ENCODE measurements at regions not wholly inside any gene's neighbourhood (a gene's known extent, or its start where the extent isn't known, plus 50 kb on each side); places are given as distances from the start of the nearest gene placed in this dataset.
"Not testable (repeated sequence)": the region's sequence is repeated elsewhere in the genome, so short reads cannot be mapped to it uniquely, and the experiment has no call there.

DNA sequence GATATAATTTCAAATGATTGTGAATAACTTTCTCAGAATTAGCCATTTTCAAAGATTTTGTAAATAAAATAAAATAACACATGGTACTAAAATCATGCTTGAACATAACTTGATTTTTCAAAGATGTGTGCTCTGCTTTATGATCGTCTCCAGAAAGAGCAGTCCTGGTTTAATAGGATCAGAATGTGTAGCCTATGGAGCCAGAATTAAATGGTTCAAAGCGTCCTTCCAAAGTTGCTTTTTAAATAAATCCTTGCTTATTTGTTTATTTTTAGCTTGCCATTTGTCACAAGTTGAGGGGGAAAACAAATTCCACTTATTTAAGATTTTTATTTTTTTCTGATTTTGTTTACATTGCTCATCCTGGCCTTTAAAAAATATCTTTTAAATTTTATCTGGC lies 123.7 kb upstream of the SPRED1 start:
- no peak for DNase-seq (ENCODE audit: low read depth)
- H3K4me3 ChIP-seq (ENCODE audit: control insufficient read depth, low read depth, low read length) = no peak overlapping the region
- TF ChIP-seq, protein P1, sequence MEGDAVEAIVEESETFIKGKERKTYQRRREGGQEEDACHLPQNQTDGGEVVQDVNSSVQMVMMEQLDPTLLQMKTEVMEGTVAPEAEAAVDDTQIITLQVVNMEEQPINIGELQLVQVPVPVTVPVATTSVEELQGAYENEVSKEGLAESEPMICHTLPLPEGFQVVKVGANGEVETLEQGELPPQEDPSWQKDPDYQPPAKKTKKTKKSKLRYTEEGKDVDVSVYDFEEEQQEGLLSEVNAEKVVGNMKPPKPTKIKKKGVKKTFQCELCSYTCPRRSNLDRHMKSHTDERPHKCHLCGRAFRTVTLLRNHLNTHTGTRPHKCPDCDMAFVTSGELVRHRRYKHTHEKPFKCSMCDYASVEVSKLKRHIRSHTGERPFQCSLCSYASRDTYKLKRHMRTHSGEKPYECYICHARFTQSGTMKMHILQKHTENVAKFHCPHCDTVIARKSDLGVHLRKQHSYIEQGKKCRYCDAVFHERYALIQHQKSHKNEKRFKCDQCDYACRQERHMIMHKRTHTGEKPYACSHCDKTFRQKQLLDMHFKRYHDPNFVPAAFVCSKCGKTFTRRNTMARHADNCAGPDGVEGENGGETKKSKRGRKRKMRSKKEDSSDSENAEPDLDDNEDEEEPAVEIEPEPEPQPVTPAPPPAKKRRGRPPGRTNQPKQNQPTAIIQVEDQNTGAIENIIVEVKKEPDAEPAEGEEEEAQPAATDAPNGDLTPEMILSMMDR (conservative IDR thresholded peaks at IDR 0.05; ENCODE audit: control insufficient read depth, insufficient read depth, low read depth, low read length) = no peak

DNA sequence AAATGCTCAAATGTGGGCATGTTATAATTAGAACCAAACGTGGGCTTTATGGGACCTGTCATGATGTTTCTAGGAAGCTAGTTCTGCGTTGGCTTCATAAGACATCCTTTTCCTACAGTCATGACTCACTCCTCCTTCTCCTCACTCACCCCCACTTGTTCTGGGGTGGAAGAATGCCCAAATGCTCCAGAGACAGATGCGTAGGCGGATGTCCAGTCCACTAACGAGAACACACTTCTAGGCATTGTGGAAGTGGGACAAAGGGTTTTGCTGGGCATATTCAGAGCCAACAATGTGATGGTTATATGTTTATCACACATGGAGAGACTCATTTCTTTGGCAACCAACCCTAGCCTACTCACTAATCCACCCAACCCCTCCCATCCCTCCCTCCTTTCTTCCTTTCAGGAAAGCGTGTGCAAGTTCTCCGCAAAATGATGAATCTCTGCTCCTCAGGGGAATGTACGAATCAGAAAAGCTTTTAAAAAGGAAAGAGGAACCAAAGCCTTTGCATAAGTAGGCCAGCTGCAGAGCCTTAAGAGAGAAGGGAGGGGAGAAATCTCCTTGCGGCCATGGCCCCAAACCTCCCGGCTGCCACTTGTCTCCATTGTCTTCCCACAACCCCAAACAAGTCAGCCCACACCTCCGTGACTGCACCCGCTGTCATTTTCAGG lies 123.0 kb upstream of the SPRED1 start:
- H3K4me3 ChIP-seq (ENCODE audit: control insufficient read depth, low read depth, low read length) = peak overlapping the region; percentile 20
- TF ChIP-seq, protein P1 (conservative IDR thresholded peaks at IDR 0.05; ENCODE audit: control insufficient read depth, insufficient read depth, low read depth, low read length) = no peak
- DNase-seq (ENCODE audit: low read depth) = peak; percentile 100

DNA sequence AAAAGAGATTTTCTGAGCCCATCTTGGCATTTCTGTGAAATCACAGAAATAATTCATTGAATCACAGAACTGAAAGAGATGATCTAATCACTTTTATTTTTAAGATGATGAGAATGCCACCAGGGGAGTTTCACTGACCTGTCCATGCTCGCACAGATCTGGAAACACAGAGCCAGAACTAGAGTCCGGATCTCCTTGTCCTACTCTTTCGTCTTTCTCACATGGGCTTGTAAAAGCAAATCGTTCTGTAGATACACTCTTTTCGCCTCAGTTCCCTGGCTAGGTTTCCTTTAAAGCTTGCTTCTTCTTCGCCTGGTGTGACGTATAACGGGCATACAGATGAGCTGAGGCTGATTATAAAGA lies 122.5 kb upstream of the SPRED1 start:
- no peak for DNase-seq (ENCODE audit: low read depth)
- H3K4me3 ChIP-seq (ENCODE audit: control insufficient read depth, low read depth, low read length) = peak overlapping the region; percentile 20
- TF ChIP-seq, protein P1 (conservative IDR thresholded peaks at IDR 0.05; ENCODE audit: control insufficient read depth, insufficient read depth, low read depth, low read length) = no peak

DNA sequence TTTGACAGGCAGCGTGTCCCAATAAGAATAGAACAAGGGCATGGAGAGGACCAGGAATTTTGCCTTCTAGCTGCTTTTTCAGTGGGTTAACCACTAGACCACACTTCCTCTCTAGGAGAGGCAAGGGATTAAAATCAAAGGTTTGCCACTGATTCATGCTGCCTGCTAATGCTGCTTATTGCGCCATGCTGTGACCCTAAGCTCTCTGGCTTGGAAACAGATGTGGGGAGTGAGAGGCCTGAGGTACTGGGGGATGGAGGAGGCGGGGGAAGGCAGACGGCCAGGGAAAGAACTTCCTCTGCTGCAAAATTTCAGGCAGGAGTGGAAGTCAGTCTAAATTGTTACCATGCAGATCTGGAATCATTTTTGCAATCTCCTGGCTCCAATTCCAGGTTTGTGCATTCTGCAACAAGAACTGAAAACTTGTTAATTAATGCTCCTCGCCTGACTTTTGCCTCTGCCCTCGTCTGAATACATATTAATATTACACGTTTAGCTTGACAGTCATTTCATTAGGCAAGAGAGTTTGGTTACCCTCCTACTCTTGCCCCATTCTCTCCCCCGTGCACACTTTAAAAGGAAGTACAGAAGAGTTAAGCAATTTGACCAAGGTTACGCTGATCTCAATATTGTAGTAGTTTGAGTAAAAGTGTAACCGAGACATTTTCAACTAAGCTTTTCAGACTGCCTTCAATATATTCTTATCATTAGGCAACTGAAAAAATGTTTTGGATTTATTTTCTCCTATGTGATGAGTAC lies 121.7 kb upstream of the SPRED1 start:
- TF ChIP-seq, protein P1 (conservative IDR thresholded peaks at IDR 0.05; ENCODE audit: control insufficient read depth, insufficient read depth, low read depth, low read length) = no peak
- H3K4me3 ChIP-seq (ENCODE audit: control insufficient read depth, low read depth, low read length) = peak overlapping the region; percentile 20
- DNase-seq (ENCODE audit: low read depth) = peak; percentile 100

DNA sequence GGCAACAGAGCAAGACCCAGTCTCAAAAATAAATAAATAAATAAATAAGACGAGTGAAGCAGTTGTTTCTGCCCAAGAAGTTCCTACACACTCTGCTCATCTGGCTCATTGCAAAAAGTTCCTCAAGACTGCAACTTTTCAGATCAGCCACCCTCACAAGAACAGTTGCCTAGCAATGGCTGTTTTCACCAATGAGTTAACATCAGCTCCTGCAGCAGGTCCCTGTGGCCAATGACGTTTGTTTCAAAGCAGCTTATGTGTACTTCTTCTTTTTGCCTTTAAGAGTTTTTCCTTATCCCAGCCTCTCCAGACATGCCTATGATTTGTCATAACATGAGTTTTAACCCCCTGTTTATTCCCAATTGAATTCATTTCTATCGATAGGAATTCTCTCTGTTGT lies 118.4 kb upstream of the SPRED1 start:
- no peak for DNase-seq (ENCODE audit: low read depth)
- H3K4me3 ChIP-seq (ENCODE audit: control insufficient read depth, low read depth, low read length) = no peak overlapping the region
- TF ChIP-seq, protein P1 (conservative IDR thresholded peaks at IDR 0.05; ENCODE audit: control insufficient read depth, insufficient read depth, low read depth, low read length) = no peak

DNA sequence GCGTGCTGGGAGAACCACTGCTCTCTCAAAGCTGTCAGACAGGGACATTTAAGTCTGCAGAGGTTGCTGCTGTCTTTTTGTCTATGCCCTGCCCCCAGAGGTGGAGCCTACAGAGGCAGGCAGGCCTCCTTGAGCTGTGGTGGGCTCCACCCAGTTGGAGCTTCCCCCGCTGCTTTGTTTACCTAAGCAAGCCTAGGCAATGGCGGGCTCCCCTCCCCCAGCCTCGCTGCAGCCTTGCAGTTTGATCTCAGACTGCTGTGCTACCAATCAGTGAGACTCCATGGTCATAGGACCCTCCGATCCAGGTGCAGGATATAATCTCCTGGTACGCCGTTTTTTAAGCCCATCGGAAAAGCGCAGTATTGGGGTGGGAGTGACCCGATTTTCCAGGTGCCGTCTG lies 110.4 kb upstream of the SPRED1 start:
- DNase-seq (ENCODE audit: low read depth); H3K4me3 ChIP-seq (ENCODE audit: control insufficient read depth, low read depth, low read length): not testable (repeated sequence)

DNA sequence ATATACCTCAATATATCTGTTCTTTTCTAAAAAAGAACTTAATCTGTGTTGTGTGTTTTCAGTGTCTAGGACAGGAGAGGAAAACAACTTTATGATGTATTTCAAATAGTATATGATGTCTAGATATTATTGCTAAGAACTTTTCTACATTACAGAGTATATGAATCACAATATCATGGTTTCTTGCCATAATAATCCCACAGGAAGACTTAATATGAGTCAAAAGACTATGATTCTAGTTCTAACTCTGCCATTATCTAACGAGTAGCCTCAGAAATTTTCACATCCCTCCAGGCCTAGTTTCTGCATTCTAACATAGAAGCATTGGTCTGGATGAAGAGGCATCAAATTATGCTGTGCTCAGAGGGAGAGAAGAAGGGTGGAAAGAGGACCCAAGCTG lies 107.7 kb upstream of the SPRED1 start:
- H3K4me3 ChIP-seq (ENCODE audit: control insufficient read depth, low read depth, low read length) = no peak overlapping the region
- TF ChIP-seq, protein P1 (conservative IDR thresholded peaks at IDR 0.05; ENCODE audit: control insufficient read depth, insufficient read depth, low read depth, low read length) = no peak
- peak; percentile 68 for DNase-seq (ENCODE audit: low read depth)
